DMS53 treated with DMSO at 0.1 percent for 48 hours (cell line): ENCODE measurements at regions not wholly inside any gene's neighbourhood (a gene's known extent, or its start where the extent isn't known, plus 50 kb on each side); places are given as distances from the start of the nearest gene placed in this dataset.

ENCODE experiments used
- DNase-seq: peaks from one replicate; lab custom pipeline; 2025; ENCODE audit not compliant: unreplicated experiment; lab: John Stamatoyannopoulos, UW

DNA sequence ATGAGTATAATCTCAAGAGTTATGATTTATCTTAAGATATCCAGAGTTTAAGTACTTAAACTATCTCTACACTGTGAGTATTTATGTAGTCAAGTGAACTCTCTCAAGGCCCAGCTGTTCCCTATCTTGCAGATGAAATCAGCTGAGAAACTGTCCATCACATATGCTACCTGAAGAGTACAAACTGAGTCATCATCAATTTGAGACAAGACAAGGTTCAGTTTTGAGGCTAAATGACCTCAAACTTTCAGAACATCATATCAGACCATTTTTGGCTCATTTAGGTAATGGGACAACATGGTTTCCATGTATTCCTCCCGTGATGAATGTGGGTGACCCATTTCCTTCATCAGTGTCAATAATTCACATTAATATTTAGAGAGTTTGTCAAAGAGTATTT is 53.1 kb upstream of the AUTS2 start:
- DNase-seq: no peak
